OCI-LY3 (cell line): ENCODE measurements at regions not wholly inside any gene's neighbourhood (a gene's known extent, or its start where the extent isn't known, plus 50 kb on each side); places are given as distances from the start of the nearest gene placed in this dataset.

ENCODE experiments used
- H2AFZ ChIP-seq: fragments of 200-600, 300-600 bp; shearing (Covaris generic); 2 replicates; pipeline ENCODE4 v1.6.0; 2014; ENCODE audit warnings: antibody characterized with exemption, low read depth, low read length
- H3K27ac ChIP-seq: fragments of 200-600, 300-600 bp; sonication (generic); 2 replicates; pipeline ENCODE4 v1.5.1; 2014; ENCODE audit warnings: mild to moderate bottlenecking, low read length, moderate library complexity, mixed read lengths
- H3K27me3 ChIP-seq: fragments of 200-600, 300-600 bp; sonication (generic); 2 replicates; pipeline ENCODE4 v1.6.1; 2014; ENCODE audit warnings: low read depth, low read length, mixed read lengths
- H3K36me3 ChIP-seq: fragments of 200-600, 300-600 bp; sonication (generic); replicated peaks from 2 replicates; pipeline ENCODE3; 2014; ENCODE audit warnings: low read depth, low read length, mixed read lengths
- H3K4me1 ChIP-seq: fragments of 300-600, 200-600 bp; sonication (generic); 2 replicates; pipeline ENCODE4 v1.6.1; 2014; ENCODE audit warnings: low read length, mixed read lengths
- H3K4me2 ChIP-seq: fragments of 200-600, 300-600 bp; sonication (generic); 2 replicates; pipeline ENCODE4 v1.6.1; 2014; ENCODE audit warnings: low read length, mixed read lengths
- H3K4me3 ChIP-seq: fragments of 300-600, 200-600 bp; sonication (generic); 2 replicates; pipeline ENCODE4 v1.5.1; 2014; ENCODE audit warnings: antibody characterized with exemption, mild to moderate bottlenecking, low read length, moderate library complexity
- H3K79me2 ChIP-seq: fragments of 300-600, 200-600 bp; shearing (Covaris generic); 2 replicates; pipeline ENCODE4 v1.6.1; 2014; ENCODE audit warnings: mild to moderate bottlenecking, low read length, mixed read lengths
- H3K9ac ChIP-seq: fragments of 300-600, 200-600 bp; shearing (Covaris generic); 2 replicates; pipeline ENCODE4 v1.6.0; 2014; ENCODE audit warnings: mild to moderate bottlenecking, low read length, moderate library complexity
- H3K9me3 ChIP-seq: fragments of 200-600, 300-600 bp; shearing (Covaris generic); 2 replicates; pipeline ENCODE4 v1.6.1; 2014; ENCODE audit warnings: low read length, mixed read lengths; ENCODE audit not compliant: insufficient read depth
- H4K20me1 ChIP-seq: fragments of 200-600, 300-600 bp; sonication (generic); 2 replicates; pipeline ENCODE4 v1.6.1; 2016; ENCODE audit warnings: low read length, mixed read lengths; ENCODE audit not compliant: insufficient read depth
- EZH2phosphoT487 ChIP-seq: fragments of 200-600 bp; shearing (Covaris generic); IDR thresholded peaks from 2 replicates; pipeline ENCODE4 v1.6.1; 2018; ENCODE audit warnings: antibody characterized with exemption, mixed run types, low read depth
- TF ChIP-seq, protein P1 (sequence below): fragments of 200-600, 300-600 bp; sonication (generic); IDR thresholded peaks from 2 replicates; pipeline ENCODE4 v1.5.1; 2014; ENCODE audit warnings: antibody characterized with exemption, low read length, low read depth

GRCh38 chr2:160976797-160977196 lies 183.4 kb upstream of the TANK start:
- no peak overlapping the region for H3K27ac ChIP-seq
- H3K4me1 ChIP-seq, result no peaks in the 10 kb centered on the region
- H3K4me3 ChIP-seq, result no peak overlapping the region
- no peaks in the 10 kb centered on the region for H3K79me2 ChIP-seq
- no peak overlapping the region for H2AFZ ChIP-seq
- no peak overlapping the region for H3K9ac ChIP-seq
- no peak overlapping the region for H3K4me2 ChIP-seq
- no peaks in the 10 kb centered on the region for H3K9me3 ChIP-seq
- H3K27me3 ChIP-seq, result 0 out of 2 replicates have a peak, but pooled peaks cover 3% of the 10 kb centered on the region
- no peaks in the 10 kb centered on the region for H4K20me1 ChIP-seq
- no peak for TF ChIP-seq EZH2phosphoT487
- TF ChIP-seq, protein P1, sequence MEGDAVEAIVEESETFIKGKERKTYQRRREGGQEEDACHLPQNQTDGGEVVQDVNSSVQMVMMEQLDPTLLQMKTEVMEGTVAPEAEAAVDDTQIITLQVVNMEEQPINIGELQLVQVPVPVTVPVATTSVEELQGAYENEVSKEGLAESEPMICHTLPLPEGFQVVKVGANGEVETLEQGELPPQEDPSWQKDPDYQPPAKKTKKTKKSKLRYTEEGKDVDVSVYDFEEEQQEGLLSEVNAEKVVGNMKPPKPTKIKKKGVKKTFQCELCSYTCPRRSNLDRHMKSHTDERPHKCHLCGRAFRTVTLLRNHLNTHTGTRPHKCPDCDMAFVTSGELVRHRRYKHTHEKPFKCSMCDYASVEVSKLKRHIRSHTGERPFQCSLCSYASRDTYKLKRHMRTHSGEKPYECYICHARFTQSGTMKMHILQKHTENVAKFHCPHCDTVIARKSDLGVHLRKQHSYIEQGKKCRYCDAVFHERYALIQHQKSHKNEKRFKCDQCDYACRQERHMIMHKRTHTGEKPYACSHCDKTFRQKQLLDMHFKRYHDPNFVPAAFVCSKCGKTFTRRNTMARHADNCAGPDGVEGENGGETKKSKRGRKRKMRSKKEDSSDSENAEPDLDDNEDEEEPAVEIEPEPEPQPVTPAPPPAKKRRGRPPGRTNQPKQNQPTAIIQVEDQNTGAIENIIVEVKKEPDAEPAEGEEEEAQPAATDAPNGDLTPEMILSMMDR, result no peak
- H3K36me3 ChIP-seq, result no peaks in the 10 kb centered on the region

DNA sequence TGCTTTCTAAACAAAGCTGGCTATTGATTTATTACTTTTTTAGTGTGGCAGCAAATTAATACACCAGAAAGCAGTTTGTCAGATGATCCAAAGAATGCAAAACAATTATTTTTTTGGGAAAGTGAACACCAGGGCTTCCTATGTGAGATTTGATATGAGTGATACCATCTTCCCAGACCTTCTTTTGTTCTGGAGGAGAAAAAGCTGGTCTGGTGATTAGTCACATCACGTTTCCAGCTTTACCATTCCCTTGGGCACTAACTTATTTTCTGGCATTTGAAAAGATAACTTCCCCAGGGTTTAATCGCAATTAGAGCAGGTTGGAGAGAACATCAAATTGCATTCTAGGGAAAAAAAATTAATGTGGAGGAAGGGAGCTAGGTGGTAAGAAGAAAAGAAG lies 182.9 kb upstream of the TANK start:
- H3K4me2 ChIP-seq, result no peak overlapping the region
- H3K4me3 ChIP-seq, result no peak overlapping the region
- no peak overlapping the region for H3K27ac ChIP-seq
- H3K9ac ChIP-seq, result no peak overlapping the region
- H3K79me2 ChIP-seq, result no peaks in the 10 kb centered on the region
- no peaks in the 10 kb centered on the region for H3K4me1 ChIP-seq
- no peaks in the 10 kb centered on the region for H3K36me3 ChIP-seq
- TF ChIP-seq, protein P1, result no peak
- TF ChIP-seq EZH2phosphoT487, result no peak
- no peak overlapping the region for H2AFZ ChIP-seq
- H3K9me3 ChIP-seq, result no peaks in the 10 kb centered on the region
- H4K20me1 ChIP-seq, result no peaks in the 10 kb centered on the region
- no peaks in the 10 kb centered on the region for H3K27me3 ChIP-seq

DNA sequence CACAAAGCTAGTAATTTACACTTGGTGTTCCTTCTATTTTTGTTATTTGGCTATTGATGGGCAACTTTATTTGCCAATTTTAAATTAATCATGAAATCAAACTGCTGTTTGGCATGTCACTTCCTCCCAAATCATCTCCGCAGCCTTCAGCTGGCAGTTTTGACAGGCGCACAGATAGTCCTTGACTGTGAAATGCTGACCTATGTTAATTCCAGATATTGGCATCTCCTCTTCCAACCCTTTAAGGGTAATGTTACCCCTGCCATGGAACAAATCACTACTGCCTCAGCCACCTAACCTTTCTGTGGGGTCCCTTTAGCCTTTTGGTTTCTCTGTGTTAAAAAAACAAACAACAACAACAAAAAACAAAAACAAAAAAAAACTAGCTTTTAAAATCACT lies 182.4 kb upstream of the TANK start:
- H3K27ac ChIP-seq, result no peak overlapping the region
- no peak overlapping the region for H3K9ac ChIP-seq
- H3K4me3 ChIP-seq, result no peak overlapping the region
- H3K9me3 ChIP-seq, result no peaks in the 10 kb centered on the region
- no peak overlapping the region for H2AFZ ChIP-seq
- no peaks in the 10 kb centered on the region for H3K4me1 ChIP-seq
- no peak overlapping the region for H3K4me2 ChIP-seq
- H3K27me3 ChIP-seq, result no peaks in the 10 kb centered on the region
- TF ChIP-seq, protein P1, result no peak
- no peaks in the 10 kb centered on the region for H3K36me3 ChIP-seq
- no peaks in the 10 kb centered on the region for H4K20me1 ChIP-seq
- no peaks in the 10 kb centered on the region for H3K79me2 ChIP-seq

DNA sequence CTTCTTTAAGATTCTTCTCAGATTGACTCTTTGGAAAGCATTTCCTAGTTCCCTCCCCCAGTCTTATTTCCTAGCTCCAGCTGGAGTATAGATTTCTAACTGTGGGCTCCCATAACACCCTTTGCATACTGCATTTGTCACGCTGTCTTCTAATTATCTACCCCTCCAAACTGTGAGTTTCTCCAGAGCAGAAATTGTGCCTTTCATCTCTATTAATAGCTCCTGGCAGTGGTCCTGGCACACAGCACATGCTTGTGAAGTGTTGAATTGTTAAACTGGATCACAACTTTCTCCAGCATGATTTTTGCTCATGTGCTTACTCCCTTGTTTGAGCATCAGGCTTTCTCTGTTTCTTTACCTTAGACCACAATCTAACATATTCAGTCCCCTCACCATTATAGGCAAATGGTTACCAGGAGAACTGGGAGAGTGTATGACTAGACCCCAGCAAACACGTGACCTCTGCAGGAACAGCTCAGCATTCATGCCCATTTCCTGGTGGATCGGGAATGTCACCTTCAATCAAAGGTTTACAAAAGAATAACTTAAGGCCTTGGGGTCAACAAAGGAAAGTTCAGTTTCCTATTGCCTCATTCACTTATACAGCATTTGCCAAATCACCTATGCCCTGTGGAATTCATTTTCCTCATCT lies 175.7 kb upstream of the TANK start:
- TF ChIP-seq EZH2phosphoT487, result no peak
- TF ChIP-seq, protein P1, result no peak
- no peaks in the 10 kb centered on the region for H3K36me3 ChIP-seq
- no peak overlapping the region for H3K27ac ChIP-seq
- no peak overlapping the region for H3K4me2 ChIP-seq
- H3K4me1 ChIP-seq, result no peaks in the 10 kb centered on the region
- H3K9ac ChIP-seq, result no peak overlapping the region
- H3K79me2 ChIP-seq, result no peaks in the 10 kb centered on the region
- no peak overlapping the region for H3K4me3 ChIP-seq
- H4K20me1 ChIP-seq, result no peaks in the 10 kb centered on the region
- no peak overlapping the region for H2AFZ ChIP-seq
- H3K27me3 ChIP-seq, result peaks cover 5% of the 10 kb centered on the region; the same call in 1 of the 2 replicates
- H3K9me3 ChIP-seq, result no peaks in the 10 kb centered on the region
